EH (cell line): ENCODE measurements at regions not wholly inside any gene's neighbourhood (a gene's known extent, or its start where the extent isn't known, plus 50 kb on each side); places are given as distances from the start of the nearest gene placed in this dataset.

Experiments used
- DNase-seq: peaks from one replicate; pipeline ENCODE4 v3.0.0-alpha.2; 2015; ENCODE audit warnings: low read depth

GRCh38 chr20:59495166-59495565 is 109.2 kb upstream of the PHACTR3 start:
- no peak for DNase-seq

GRCh38 chr20:59495894-59496510 is 108.3 kb upstream of the PHACTR3 start:
- DNase-seq: peak; percentile 65

GRCh38 chr20:59498291-59498690 is 106.0 kb upstream of the PHACTR3 start:
- no peak for DNase-seq

- DNase-seq: no peak
Observed at GRCh38 chr20:59499863-59500262, 104.5 kb upstream of the PHACTR3 start.

- DNase-seq: no peak
Observed at GRCh38 chr20:59508729-59509128, 95.6 kb upstream of the PHACTR3 start.

GRCh38 chr20:59512651-59513050 is 91.7 kb upstream of the PHACTR3 start:
- no peak for DNase-seq

GRCh38 chr20:59514554-59514953 is 89.8 kb upstream of the PHACTR3 start:
- no peak for DNase-seq

GRCh38 chr20:59515013-59515905 is 89.1 kb upstream of the PHACTR3 start:
- peak; percentile 61 for DNase-seq

GRCh38 chr20:59515906-59516209 is 88.5 kb upstream of the PHACTR3 start:
- no peak for DNase-seq

GRCh38 chr20:59518881-59519706 is 85.2 kb upstream of the PHACTR3 start:
- DNase-seq: peak; percentile 51

- DNase-seq: no peak
Observed at GRCh38 chr20:59519707-59520014, 84.7 kb upstream of the PHACTR3 start.

- DNase-seq: no peak
Observed at GRCh38 chr20:59520814-59521213, 83.5 kb upstream of the PHACTR3 start.

- peak; percentile 44 for DNase-seq
Observed at GRCh38 chr20:59525500-59526241, 78.7 kb upstream of the PHACTR3 start.

GRCh38 chr20:59526242-59527225 is 77.8 kb upstream of the PHACTR3 start:
- no peak for DNase-seq

GRCh38 chr20:59530782-59531181 is 73.6 kb upstream of the PHACTR3 start:
- DNase-seq: no peak

GRCh38 chr20:59537991-59538390 is 66.3 kb upstream of the PHACTR3 start:
- DNase-seq: no peak

- no peak for DNase-seq
Observed at GRCh38 chr20:59547596-59547995, 56.7 kb upstream of the PHACTR3 start.
